ENCODE measurements at regions not wholly inside any gene's neighbourhood (a gene's known extent, or its start where the extent isn't known, plus 50 kb on each side); places are given as distances from the start of the nearest gene placed in this dataset.
"Not testable (repeated sequence)": the region's sequence is repeated elsewhere in the genome, so short reads cannot be mapped to it uniquely, and the experiment has no call there.

DNA sequence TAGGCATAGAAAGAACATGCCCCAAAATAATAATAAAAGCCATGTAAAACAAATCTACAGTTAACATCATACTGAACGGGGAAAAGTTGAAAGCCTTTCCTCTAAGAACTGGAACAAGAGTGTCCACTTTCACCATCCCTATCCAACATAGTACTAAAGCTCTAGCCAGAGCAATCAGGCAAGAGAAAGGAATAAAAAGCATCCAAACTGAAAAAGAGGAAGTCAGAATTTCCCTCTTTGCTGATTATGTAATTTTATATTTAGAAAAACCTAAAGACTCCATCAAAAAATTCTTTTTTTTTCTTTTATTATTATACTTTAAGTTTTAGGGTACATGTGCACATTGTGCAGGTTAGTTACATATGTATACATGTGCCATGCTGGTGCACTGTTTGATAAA lies 661.6 kb upstream of the CBLB start:
- no peak for DNase-seq (ENCODE audit: low read depth)
- Histone ChIP-seq H3K27me3 (ENCODE audit: control insufficient read depth, insufficient read depth, low read length) (no peaks in the 10 kb centered on the region), H3K36me3 (ENCODE audit: control insufficient read depth, insufficient read depth, low read length) (no peaks in the 10 kb centered on the region), H3K4me3 (ENCODE audit: low read depth, low read length) (no peak overlapping the region)
- POLR2A ChIA-PET, result no interaction called here
- CTCF ChIA-PET, result no interaction called here
- TF ChIP-seq, protein P1, sequence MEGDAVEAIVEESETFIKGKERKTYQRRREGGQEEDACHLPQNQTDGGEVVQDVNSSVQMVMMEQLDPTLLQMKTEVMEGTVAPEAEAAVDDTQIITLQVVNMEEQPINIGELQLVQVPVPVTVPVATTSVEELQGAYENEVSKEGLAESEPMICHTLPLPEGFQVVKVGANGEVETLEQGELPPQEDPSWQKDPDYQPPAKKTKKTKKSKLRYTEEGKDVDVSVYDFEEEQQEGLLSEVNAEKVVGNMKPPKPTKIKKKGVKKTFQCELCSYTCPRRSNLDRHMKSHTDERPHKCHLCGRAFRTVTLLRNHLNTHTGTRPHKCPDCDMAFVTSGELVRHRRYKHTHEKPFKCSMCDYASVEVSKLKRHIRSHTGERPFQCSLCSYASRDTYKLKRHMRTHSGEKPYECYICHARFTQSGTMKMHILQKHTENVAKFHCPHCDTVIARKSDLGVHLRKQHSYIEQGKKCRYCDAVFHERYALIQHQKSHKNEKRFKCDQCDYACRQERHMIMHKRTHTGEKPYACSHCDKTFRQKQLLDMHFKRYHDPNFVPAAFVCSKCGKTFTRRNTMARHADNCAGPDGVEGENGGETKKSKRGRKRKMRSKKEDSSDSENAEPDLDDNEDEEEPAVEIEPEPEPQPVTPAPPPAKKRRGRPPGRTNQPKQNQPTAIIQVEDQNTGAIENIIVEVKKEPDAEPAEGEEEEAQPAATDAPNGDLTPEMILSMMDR (IDR thresholded peaks at IDR 0.05; ENCODE audit: insufficient read depth, low read depth, low read length), result no peak

DNA sequence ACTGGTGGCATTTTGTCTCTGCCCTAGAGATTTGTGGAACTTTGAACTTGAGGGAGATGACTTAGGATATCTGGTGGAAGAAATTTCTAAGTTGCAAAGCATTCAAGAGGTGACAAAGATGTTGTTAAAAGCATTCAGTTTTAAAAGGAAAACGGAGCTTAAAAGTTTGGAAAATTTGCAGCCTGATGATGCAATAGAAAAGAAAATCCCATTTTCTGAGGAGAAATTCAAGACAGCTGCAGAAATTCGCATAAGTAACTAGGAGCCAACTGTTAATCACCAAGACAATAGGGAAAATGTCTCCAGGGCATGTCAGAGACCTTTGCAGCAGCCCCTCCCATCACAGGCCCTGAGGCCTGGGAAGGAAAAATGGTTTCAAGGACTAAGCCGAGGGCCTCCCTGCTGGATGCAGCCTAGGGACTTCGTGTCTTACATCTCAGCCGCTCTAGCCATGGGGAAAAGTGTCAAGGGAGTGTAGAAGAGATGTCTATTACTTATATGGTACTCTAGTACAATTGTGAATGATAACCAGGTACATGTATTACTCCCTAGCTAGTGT lies 663.0 kb upstream of the CBLB start:
- CTCF ChIA-PET; DNase-seq (ENCODE audit: low read depth); H3K36me3 ChIP-seq (ENCODE audit: control insufficient read depth, insufficient read depth, low read length); H3K4me3 ChIP-seq (ENCODE audit: low read depth, low read length); H3K27me3 ChIP-seq (ENCODE audit: control insufficient read depth, insufficient read depth, low read length); POLR2A ChIA-PET: not testable (repeated sequence)

DNA sequence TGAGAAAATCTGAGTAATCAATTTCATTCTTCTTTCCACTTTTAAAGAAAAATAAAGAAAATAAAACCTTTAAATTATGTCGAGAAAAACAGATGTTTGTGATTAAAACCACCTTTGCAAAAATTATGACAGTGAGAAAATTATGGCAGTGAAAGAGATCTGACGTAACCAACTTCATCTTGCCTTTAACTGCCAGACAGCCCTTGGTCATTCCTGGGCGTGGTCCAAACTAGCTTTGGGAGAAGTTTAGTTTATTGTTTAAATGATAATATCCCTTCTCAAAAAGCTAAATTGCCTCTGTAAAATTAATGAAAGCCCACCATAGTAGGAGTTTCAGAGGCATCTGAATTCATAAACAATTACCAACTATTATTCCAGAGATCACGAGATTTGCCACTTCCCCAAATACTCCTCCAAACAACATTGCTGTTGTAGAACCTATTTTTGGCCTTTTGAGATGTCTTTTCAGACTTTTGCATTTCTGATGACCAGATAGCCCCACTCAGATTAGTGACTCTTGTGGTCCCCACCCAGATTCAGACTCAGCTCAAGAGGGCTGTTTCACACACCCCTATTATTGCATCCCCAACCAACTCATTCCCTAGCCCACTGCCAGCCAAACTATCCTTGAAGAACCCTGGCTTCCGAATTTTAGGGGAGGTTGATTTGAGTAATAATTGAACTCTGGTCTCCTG lies 664.4 kb upstream of the CBLB start:
- ChIA-PET POLR2A (no interaction called here), CTCF (no interaction called here)
- DNase-seq (ENCODE audit: low read depth), result no peak
- TF ChIP-seq, protein P1 (IDR thresholded peaks at IDR 0.05; ENCODE audit: insufficient read depth, low read depth, low read length), result no peak
- Histone ChIP-seq H3K36me3 (ENCODE audit: control insufficient read depth, insufficient read depth, low read length) (no peaks in the 10 kb centered on the region), H3K27me3 (ENCODE audit: control insufficient read depth, insufficient read depth, low read length) (no peaks in the 10 kb centered on the region), H3K4me3 (ENCODE audit: low read depth, low read length) (no peak overlapping the region)

GRCh38 chr3:106533788-106534160 lies 665.0 kb upstream of the CBLB start:
- H3K27me3 ChIP-seq (ENCODE audit: control insufficient read depth, insufficient read depth, low read length), result no peaks in the 10 kb centered on the region
- no peaks in the 10 kb centered on the region for H3K36me3 ChIP-seq (ENCODE audit: control insufficient read depth, insufficient read depth, low read length)
- no peak overlapping the region for H3K4me3 ChIP-seq (ENCODE audit: low read depth, low read length)
- CTCF ChIA-PET, result no interaction called here
- no peak for DNase-seq (ENCODE audit: low read depth)
- POLR2A ChIA-PET, result no interaction called here
- TF ChIP-seq, protein P1 (IDR thresholded peaks at IDR 0.05; ENCODE audit: insufficient read depth, low read depth, low read length), result no peak

DNA sequence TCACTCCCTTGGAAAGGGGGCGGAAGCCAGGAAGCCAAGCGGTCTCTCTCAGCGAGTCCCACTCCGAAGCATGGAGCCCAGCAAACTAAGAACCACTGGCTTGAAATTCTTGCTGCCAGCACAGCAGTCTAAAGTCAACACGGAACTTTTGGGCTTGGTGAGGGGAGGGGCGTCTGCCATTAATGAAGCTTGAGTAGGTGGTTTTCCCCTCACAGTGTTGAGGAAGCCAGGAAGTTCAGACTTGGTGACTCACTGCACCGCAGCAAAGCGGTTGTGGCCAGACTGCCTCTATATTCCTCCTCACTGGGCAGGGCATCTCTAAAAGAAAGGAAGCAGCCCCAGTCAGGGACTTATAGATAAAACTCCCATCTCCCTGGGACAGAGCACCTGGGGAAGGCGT lies 665.4 kb upstream of the CBLB start:
- H3K36me3 ChIP-seq (ENCODE audit: control insufficient read depth, insufficient read depth, low read length), result no peaks in the 10 kb centered on the region
- no peak overlapping the region for H3K4me3 ChIP-seq (ENCODE audit: low read depth, low read length)
- TF ChIP-seq, protein P1 (IDR thresholded peaks at IDR 0.05; ENCODE audit: insufficient read depth, low read depth, low read length), result no peak
- no peaks in the 10 kb centered on the region for H3K27me3 ChIP-seq (ENCODE audit: control insufficient read depth, insufficient read depth, low read length)
- ChIA-PET POLR2A (no interaction called here), CTCF (no interaction called here)
- DNase-seq (ENCODE audit: low read depth), result no peak

GRCh38 chr3:106540743-106541142 lies 671.9 kb upstream of the CBLB start:
- Histone ChIP-seq H3K27me3 (ENCODE audit: control insufficient read depth, insufficient read depth, low read length) (no peaks in the 10 kb centered on the region), H3K36me3 (ENCODE audit: control insufficient read depth, insufficient read depth, low read length) (no peaks in the 10 kb centered on the region), H3K4me3 (ENCODE audit: low read depth, low read length) (no peak overlapping the region)
- TF ChIP-seq, protein P1 (IDR thresholded peaks at IDR 0.05; ENCODE audit: insufficient read depth, low read depth, low read length), result no peak
- POLR2A ChIA-PET, result no interaction called here
- CTCF ChIA-PET, result no interaction called here
- DNase-seq (ENCODE audit: low read depth), result no peak
